MM.1S (cell line): ENCODE measurements at regions not wholly inside any gene's neighbourhood (a gene's known extent, or its start where the extent isn't known, plus 50 kb on each side); places are given as distances from the start of the nearest gene placed in this dataset.

Source experiments
- EZH2 ChIP-seq: fragments of 300-600 bp; sonication (generic); optimal IDR thresholded peaks from 2 replicates; pipeline ENCODE3; 2017; ENCODE audit warnings: low read depth, mild to moderate bottlenecking, antibody characterized with exemption, low read length, mixed read lengths
- EZH2phosphoT487 ChIP-seq: fragments of 300-600 bp; sonication (generic); IDR thresholded peaks from 2 replicates; pipeline ENCODE4 v1.6.1; 2018; ENCODE audit warnings: antibody characterized with exemption, low read length
- TF ChIP-seq, protein P1 (sequence below): fragments of 300-600 bp; sonication (generic); IDR thresholded peaks from 2 replicates; pipeline ENCODE4 v1.5.1; 2016; ENCODE audit warnings: antibody characterized with exemption, low read length, mixed read lengths

DNA sequence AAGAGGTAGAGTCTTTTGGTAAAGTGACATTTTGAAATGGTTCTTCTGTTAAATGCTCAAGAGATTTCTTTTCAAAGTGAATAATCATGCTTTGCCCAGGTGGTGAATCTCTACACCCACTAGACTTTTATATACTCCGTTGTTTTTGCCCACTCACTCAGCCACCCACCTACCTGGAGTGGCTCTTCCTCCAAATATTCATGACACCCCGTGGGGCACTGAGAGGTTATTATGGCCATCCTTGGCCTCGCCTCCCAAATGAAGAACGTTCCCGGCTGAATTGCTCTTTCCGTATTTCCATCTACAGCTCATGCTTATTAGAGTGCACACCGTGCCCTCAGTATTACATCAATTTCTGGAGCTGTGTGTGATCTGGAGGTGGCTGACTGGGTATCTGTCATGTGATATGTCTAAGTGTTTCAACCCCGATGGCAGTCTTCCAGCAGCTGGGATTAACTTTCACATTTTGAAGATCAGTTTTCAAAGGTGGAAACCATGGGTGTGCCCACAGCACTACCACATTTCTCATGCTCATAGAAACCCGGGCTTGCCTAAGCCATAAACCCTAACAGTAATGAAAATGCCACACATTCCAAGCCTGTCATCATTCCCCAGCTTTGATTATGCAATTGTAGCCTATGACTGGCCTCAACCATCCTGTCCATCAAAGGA lies 406.6 kb upstream of the MMADHC start:
- TF ChIP-seq, protein P1, sequence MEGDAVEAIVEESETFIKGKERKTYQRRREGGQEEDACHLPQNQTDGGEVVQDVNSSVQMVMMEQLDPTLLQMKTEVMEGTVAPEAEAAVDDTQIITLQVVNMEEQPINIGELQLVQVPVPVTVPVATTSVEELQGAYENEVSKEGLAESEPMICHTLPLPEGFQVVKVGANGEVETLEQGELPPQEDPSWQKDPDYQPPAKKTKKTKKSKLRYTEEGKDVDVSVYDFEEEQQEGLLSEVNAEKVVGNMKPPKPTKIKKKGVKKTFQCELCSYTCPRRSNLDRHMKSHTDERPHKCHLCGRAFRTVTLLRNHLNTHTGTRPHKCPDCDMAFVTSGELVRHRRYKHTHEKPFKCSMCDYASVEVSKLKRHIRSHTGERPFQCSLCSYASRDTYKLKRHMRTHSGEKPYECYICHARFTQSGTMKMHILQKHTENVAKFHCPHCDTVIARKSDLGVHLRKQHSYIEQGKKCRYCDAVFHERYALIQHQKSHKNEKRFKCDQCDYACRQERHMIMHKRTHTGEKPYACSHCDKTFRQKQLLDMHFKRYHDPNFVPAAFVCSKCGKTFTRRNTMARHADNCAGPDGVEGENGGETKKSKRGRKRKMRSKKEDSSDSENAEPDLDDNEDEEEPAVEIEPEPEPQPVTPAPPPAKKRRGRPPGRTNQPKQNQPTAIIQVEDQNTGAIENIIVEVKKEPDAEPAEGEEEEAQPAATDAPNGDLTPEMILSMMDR = no peak
- no peak for TF ChIP-seq EZH2
- no peak for TF ChIP-seq EZH2phosphoT487
